ENCODE measurements at regions not wholly inside any gene's neighbourhood (a gene's known extent, or its start where the extent isn't known, plus 50 kb on each side); places are given as distances from the start of the nearest gene placed in this dataset.

- Histone ChIP-seq H3K4me1 (replicated peaks in 1 of 2) (peaks cover 0 to 7% of the 10 kb centered on the region in 2 donors), H3K27me3 (no peaks in the 10 kb centered on the region), H3K36me3 (replicated peaks in 1 of 2) (no peaks in the 10 kb centered on the region), H3K4me3 (no peak overlapping the region), H3K27ac (no peak overlapping the region), H3K9me3 (replicated peaks in 1 of 3) (no peaks in the 10 kb centered on the region)
- no peak for DNase-seq
- intact Hi-C loops (cut with DNase I), result no loop called here
- TF ChIP-seq POLR2A (IDR thresholded peaks at IDR 0.05) (no peak), CTCF (IDR thresholded peaks at IDR 0.05) (no peak)
- WGBS, 4 donors, result 86 to 96% (median 92%) methylated on average over 7 to 14 of the region's 14 CpGs
Measured at GRCh38 chr18:64983497-64984238, 767.1 kb upstream of the CDH7 start.

GRCh38 chr18:64982414-64983055, 768.3 kb upstream of the CDH7 start:
- Histone ChIP-seq H3K4me1 (replicated peaks in 1 of 2) (peaks cover 0 to 7% of the 10 kb centered on the region in 2 donors), H3K27ac (peak overlapping the region in 1 of 5 donors; percentile 4), H3K4me3 (no peak overlapping the region), H3K27me3 (no peaks in the 10 kb centered on the region), H3K9me3 (replicated peaks in 1 of 3) (no peaks in the 10 kb centered on the region), H3K36me3 (replicated peaks in 1 of 2) (no peaks in the 10 kb centered on the region)
- DNase-seq, result peak in 1 of 7 donors; percentile 34
- 30 to 38% (median 34%) methylated on average over 2 of the region's 2 CpGs for WGBS, 4 donors
- no peak for TF ChIP-seq CTCF (IDR thresholded peaks at IDR 0.05)
- no peak for TF ChIP-seq POLR2A (IDR thresholded peaks at IDR 0.05)
- intact Hi-C loops (cut with DNase I), result no loop called here

- intact Hi-C loops (cut with DNase I), result no loop called here
- peaks cover 0 to 7% of the 10 kb centered on the region in 2 donors for H3K4me1 ChIP-seq (replicated peaks in 1 of 2)
Measured at GRCh38 chr18:64981915-64982314, 768.9 kb upstream of the CDH7 start.

More at GRCh38 chr18:64981915-64982314, 768.9 kb upstream of the CDH7 start:
- TF ChIP-seq POLR2A (IDR thresholded peaks at IDR 0.05), result no peak
- no peak for TF ChIP-seq CTCF (IDR thresholded peaks at IDR 0.05)
- 87 to 93% (median 90%) methylated on average over 2 of the region's 2 CpGs for WGBS, 4 donors
- Histone ChIP-seq H3K27ac (no peak overlapping the region), H3K36me3 (replicated peaks in 1 of 2) (no peaks in the 10 kb centered on the region), H3K9me3 (replicated peaks in 1 of 3) (no peaks in the 10 kb centered on the region), H3K27me3 (no peaks in the 10 kb centered on the region), H3K4me3 (no peak overlapping the region)
- DNase-seq, result no peak

Measured in adrenal gland (tissue), 9 donors.